Lower leg skin (tissue), 3 donors: ENCODE measurements at regions not wholly inside any gene's neighbourhood (a gene's known extent, or its start where the extent isn't known, plus 50 kb on each side); places are given as distances from the start of the nearest gene placed in this dataset.

Source experiments
- POLR2A ChIP-seq, 2 donors: fragments of 450-650 bp; IDR thresholded peaks; one replicate each; pipeline ENCODE4 v1.6.1; 2016 to 2017; ENCODE audit warnings: antibody characterized with exemption in 2 of 2, mild to moderate bottlenecking in 1 of 2, moderate library complexity in 1 of 2
- TF ChIP-seq, protein P1 (sequence below), 3 donors: fragments of 450-650 bp; IDR thresholded peaks; one replicate each; pipeline ENCODE4 v1.5.1; 2016; ENCODE audit warnings: antibody characterized with exemption in 3 of 3, mild to moderate bottlenecking in 3 of 3, moderate library complexity in 2 of 3

- TF ChIP-seq, protein P1, sequence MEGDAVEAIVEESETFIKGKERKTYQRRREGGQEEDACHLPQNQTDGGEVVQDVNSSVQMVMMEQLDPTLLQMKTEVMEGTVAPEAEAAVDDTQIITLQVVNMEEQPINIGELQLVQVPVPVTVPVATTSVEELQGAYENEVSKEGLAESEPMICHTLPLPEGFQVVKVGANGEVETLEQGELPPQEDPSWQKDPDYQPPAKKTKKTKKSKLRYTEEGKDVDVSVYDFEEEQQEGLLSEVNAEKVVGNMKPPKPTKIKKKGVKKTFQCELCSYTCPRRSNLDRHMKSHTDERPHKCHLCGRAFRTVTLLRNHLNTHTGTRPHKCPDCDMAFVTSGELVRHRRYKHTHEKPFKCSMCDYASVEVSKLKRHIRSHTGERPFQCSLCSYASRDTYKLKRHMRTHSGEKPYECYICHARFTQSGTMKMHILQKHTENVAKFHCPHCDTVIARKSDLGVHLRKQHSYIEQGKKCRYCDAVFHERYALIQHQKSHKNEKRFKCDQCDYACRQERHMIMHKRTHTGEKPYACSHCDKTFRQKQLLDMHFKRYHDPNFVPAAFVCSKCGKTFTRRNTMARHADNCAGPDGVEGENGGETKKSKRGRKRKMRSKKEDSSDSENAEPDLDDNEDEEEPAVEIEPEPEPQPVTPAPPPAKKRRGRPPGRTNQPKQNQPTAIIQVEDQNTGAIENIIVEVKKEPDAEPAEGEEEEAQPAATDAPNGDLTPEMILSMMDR (IDR thresholded peaks at IDR 0.05), result no peak
- no peak for TF ChIP-seq POLR2A (IDR thresholded peaks at IDR 0.05)
Observed at GRCh38 chr2:82084679-82085392, 1780.3 kb upstream of the LRRTM1 start.
